ENCODE measurements at regions not wholly inside any gene's neighbourhood (a gene's known extent, or its start where the extent isn't known, plus 50 kb on each side); places are given as distances from the start of the nearest gene placed in this dataset.

- no peak overlapping the region for H3K4me3 ChIP-seq (replicated peaks in 1 of 3; ENCODE audit: insufficient read depth in 1 of 3, low read depth in 1 of 3, low read length in 3 of 3)
- POLR2A ChIA-PET = interaction anchor here (0.7 kb wide), 1 partner anchor 446 kb away, joined by 9 read pairs; no protein-coding TSS in a partner anchor
- no peak overlapping the region for H3K9ac ChIP-seq (replicated peaks; ENCODE audit: extremely low read depth, insufficient read depth, low read length)
- H3K27me3 ChIP-seq (ENCODE audit: control insufficient read depth in 2 of 2, insufficient read depth in 2 of 2, low read length in 2 of 2) = no peaks in the 10 kb centered on the region
- H3K79me2 ChIP-seq (ENCODE audit: control insufficient read depth, insufficient read depth, low read length) = no peaks in the 10 kb centered on the region
- dilution Hi-C loops (cut with MboI; ENCODE audit: extremely low pct_ligation_motif_present, low sequenced_read_pairs) (no loop called here), intact Hi-C loops (cut with micrococcal nuclease) (no loop called here)
- H3K27ac ChIP-seq (ENCODE audit: insufficient read depth, low read depth, low read length) = no peak overlapping the region
- H3K36me3 ChIP-seq (ENCODE audit: control insufficient read depth in 2 of 2, extremely low read depth in 1 of 2, insufficient read depth in 2 of 2, low read length in 2 of 2) = no peaks in the 10 kb centered on the region
- no peak overlapping the region for H3K4me2 ChIP-seq (ENCODE audit: insufficient read depth, low read length)
- BruUV-seq (replicated peaks) = no TSS peak
- no peak for TF ChIP-seq GATA2 (IDR thresholded peaks at IDR 0.05; ENCODE audit: insufficient read depth, insufficient read length, low read depth, low read length)
- TF ChIP-seq MYC (IDR thresholded peaks at IDR 0.05; ENCODE audit: low read depth, low read length) = no peak
- no peak for TF ChIP-seq POLR2AphosphoS5 (IDR thresholded peaks at IDR 0.05; ENCODE audit: insufficient read depth, low read depth, low read length)
- TF ChIP-seq MAX (IDR thresholded peaks at IDR 0.05; ENCODE audit: insufficient read depth, insufficient read length) = no peak
- TF ChIP-seq CTCF (IDR thresholded peaks at IDR 0.05; ENCODE audit: extremely low read depth in 1 of 2, insufficient read depth in 1 of 2, low read depth in 1 of 2, low read length in 2 of 2) = peak in 1 of 2 donors; percentile 26
- no peak for TF ChIP-seq POLR2A (IDR thresholded peaks at IDR 0.05; ENCODE audit: low read depth, low read length)
- H2AFZ ChIP-seq (ENCODE audit: low read depth, low read length) = no peak overlapping the region
- no peaks in the 10 kb centered on the region for H4K20me1 ChIP-seq (replicated peaks; ENCODE audit: control insufficient read depth, extremely low read depth, insufficient read depth, low read length)
- peak; percentile 18 for FAIRE-seq
- DNase-seq (ENCODE audit: low read depth, low spot score) = peak; percentile 14
- H3K9me1 ChIP-seq (replicated peaks; ENCODE audit: control insufficient read depth, extremely low read depth, insufficient read depth, low read length) = no peaks in the 10 kb centered on the region
- H3K9me3 ChIP-seq (replicated peaks; ENCODE audit: control insufficient read depth, insufficient read depth, low read length) = no peaks in the 10 kb centered on the region
- CTCF ChIA-PET = interaction anchor here (0.6 to 2.9 kb wide), 4 partner anchors 20 to 223 kb away, joined by 3 to 8 read pairs (median 5); no protein-coding TSS in a partner anchor
- no peaks in the 10 kb centered on the region for H3K4me1 ChIP-seq (ENCODE audit: control insufficient read depth, extremely low read depth, insufficient read depth, low read length)
Observed at GRCh38 chrX:22666441-22666840, 333.3 kb upstream of the DDX53 start.

GRCh38 chrX:22674932-22675331 lies 324.8 kb upstream of the DDX53 start:
- no peak overlapping the region for H3K4me2 ChIP-seq (ENCODE audit: insufficient read depth, low read length)
- intact Hi-C loops (cut with micrococcal nuclease) = no loop called here
- no peak overlapping the region for H2AFZ ChIP-seq (ENCODE audit: low read depth, low read length)
- H3K4me1 ChIP-seq (ENCODE audit: control insufficient read depth, extremely low read depth, insufficient read depth, low read length) = no peaks in the 10 kb centered on the region
- H3K4me3 ChIP-seq (replicated peaks in 1 of 3; ENCODE audit: insufficient read depth in 1 of 3, low read depth in 1 of 3, low read length in 3 of 3) = no peak overlapping the region
- FAIRE-seq = no peak
- no peaks in the 10 kb centered on the region for H3K36me3 ChIP-seq (ENCODE audit: control insufficient read depth in 2 of 2, extremely low read depth in 1 of 2, insufficient read depth in 2 of 2, low read length in 2 of 2)
- dilution Hi-C loops (cut with MboI; ENCODE audit: extremely low pct_ligation_motif_present, low sequenced_read_pairs) = no loop called here
- no peaks in the 10 kb centered on the region for H3K9me3 ChIP-seq (replicated peaks; ENCODE audit: control insufficient read depth, insufficient read depth, low read length)
- no peak for DNase-seq (ENCODE audit: low read depth, low spot score)
- H3K9ac ChIP-seq (replicated peaks; ENCODE audit: extremely low read depth, insufficient read depth, low read length) = no peak overlapping the region
- no TSS peak for BruUV-seq (replicated peaks)
- H4K20me1 ChIP-seq (replicated peaks; ENCODE audit: control insufficient read depth, extremely low read depth, insufficient read depth, low read length) = no peaks in the 10 kb centered on the region
- CTCF ChIA-PET = no interaction called here
- H3K79me2 ChIP-seq (ENCODE audit: control insufficient read depth, insufficient read depth, low read length) = no peaks in the 10 kb centered on the region
- H3K27me3 ChIP-seq (ENCODE audit: control insufficient read depth in 2 of 2, insufficient read depth in 2 of 2, low read length in 2 of 2) = no peaks in the 10 kb centered on the region
- POLR2A ChIA-PET = no interaction called here
- TF ChIP-seq POLR2AphosphoS5 (IDR thresholded peaks at IDR 0.05; ENCODE audit: insufficient read depth, low read depth, low read length) = no peak
- no peak for TF ChIP-seq CTCF (IDR thresholded peaks at IDR 0.05; ENCODE audit: extremely low read depth in 1 of 2, insufficient read depth in 1 of 2, low read depth in 1 of 2, low read length in 2 of 2)
- TF ChIP-seq MAX (IDR thresholded peaks at IDR 0.05; ENCODE audit: insufficient read depth, insufficient read length) = no peak
- no peak for TF ChIP-seq POLR2A (IDR thresholded peaks at IDR 0.05; ENCODE audit: low read depth, low read length)
- TF ChIP-seq JUN (IDR thresholded peaks at IDR 0.05; ENCODE audit: borderline replicate concordance, insufficient read depth, insufficient read length, low read depth) = no peak
- no peak for TF ChIP-seq GATA2 (IDR thresholded peaks at IDR 0.05; ENCODE audit: insufficient read depth, insufficient read length, low read depth, low read length)
- TF ChIP-seq FOS (IDR thresholded peaks at IDR 0.05; ENCODE audit: borderline replicate concordance, insufficient read depth, low read length) = no peak
- TF ChIP-seq EZH2 (IDR thresholded peaks at IDR 0.05; ENCODE audit: borderline replicate concordance, low read depth, low read length, severe bottlenecking) = no peak
- no peak for TF ChIP-seq MYC (IDR thresholded peaks at IDR 0.05; ENCODE audit: low read depth, low read length)
- no peaks in the 10 kb centered on the region for H3K9me1 ChIP-seq (replicated peaks; ENCODE audit: control insufficient read depth, extremely low read depth, insufficient read depth, low read length)
- H3K27ac ChIP-seq (ENCODE audit: insufficient read depth, low read depth, low read length) = no peak overlapping the region
